Stomach (tissue), 8 donors: ENCODE measurements at regions not wholly inside any gene's neighbourhood (a gene's known extent, or its start where the extent isn't known, plus 50 kb on each side); places are given as distances from the start of the nearest gene placed in this dataset.
"Not testable (repeated sequence)": the region's sequence is repeated elsewhere in the genome, so short reads cannot be mapped to it uniquely, and the experiment has no call there.

Experiments
- DNase-seq, 2 donors: peaks; one replicate each; pipeline versions ENCODE4 v3.0.0 to v3.0.0-alpha.2; 2013 to 2019
- H3K27ac ChIP-seq, 5 donors: fragments of 200-600 bp in 4 of 5; sonication (generic) in 4 of 5; one replicate each; pipeline ENCODE4 v1.5.1; 2013 to 2019; ENCODE audit warnings: mild to moderate bottlenecking in 1 of 5, moderate library complexity in 1 of 5
- H3K27me3 ChIP-seq, 3 donors: fragments of 200-600 bp; sonication (generic); one replicate each; pipeline ENCODE4 v1.5.1; 2017 to 2019; ENCODE audit warnings: mixed run types in 1 of 3
- H3K36me3 ChIP-seq, 4 donors: fragments of 200-600 bp; sonication (generic); 1 replicate in 3 of 4; 2 replicates in 1 of 4; pipeline ENCODE4 v1.5.1; 2016 to 2019
- H3K4me1 ChIP-seq, 4 donors: fragments of 200-600 bp; sonication (generic); one replicate each; pipeline ENCODE4 v1.5.1; 2016 to 2019
- H3K4me3 ChIP-seq, 4 donors: fragments of 200-600 bp; sonication (generic) in 3 of 4; one replicate each; pipeline ENCODE4 v1.5.1; 2016 to 2019; ENCODE audit warnings: mild to moderate bottlenecking in 1 of 4
- H3K9me3 ChIP-seq, 4 donors: fragments of 200-600 bp; sonication (generic); one replicate each; pipeline ENCODE4 v1.5.1; 2016 to 2019
- EP300 ChIP-seq: sonication (generic); formaldehyde crosslinking; IDR thresholded peaks from one replicate; pipeline ENCODE4 v1.6.1; 2017; ENCODE audit warnings: antibody characterized with exemption
- POLR2A ChIP-seq, 4 donors: fragments of 450-650 bp; IDR thresholded peaks; one replicate each; pipeline ENCODE4 v1.6.1; 2016; ENCODE audit warnings: antibody characterized with exemption in 4 of 4, control low read depth in 2 of 4, mild to moderate bottlenecking in 1 of 4, moderate library complexity in 1 of 4
- POLR2AphosphoS5 ChIP-seq, 3 donors: sonication (generic); formaldehyde crosslinking; IDR thresholded peaks; one replicate each; pipeline ENCODE4 v1.6.1; 2016; ENCODE audit warnings: antibody characterized with exemption in 3 of 3
- WGBS, 5 donors: extraction: QIAGEN DNeasy Blood & Tissue Kit in 3 of 5; methylation state at CpG; one replicate each; pipeline versions ENCODE4 v1.1.5 to v1.1.7; 2013 to 2018; 5-methylcytosine and 5-hydroxymethylcytosine counted together
- intact Hi-C: fragments of 100-400 bp; cut with DNase I; formaldehyde crosslinking; loops from one replicate; pipeline ENCODE4 v1.15.1; 2023; ENCODE audit warnings: low total_unique reads
- TF ChIP-seq, protein P1 (sequence below), 7 experiments: fragments of 450-650 bp in 4 of 7; fragments of 200-600 bp in 3 of 7; sonication (generic) in 3 of 7; IDR thresholded peaks; one replicate each; pipeline ENCODE4 v1.5.1; 2016 to 2019; ENCODE audit warnings: antibody characterized with exemption in 7 of 7, control low read depth in 2 of 7, mild to moderate bottlenecking in 1 of 7
- donor health status: healthy with polysubstance abuse.
- donor health status: Bipolar disorder and iron deficiency.
- donor health status: healthy.

GRCh38 chr19:28117143-28117542 is 1095.8 kb downstream of the UQCRFS1 start:
- Histone ChIP-seq H3K4me1 (no peaks in the 10 kb centered on the region), H3K4me3 (no peak overlapping the region), H3K9me3 (no peaks in the 10 kb centered on the region), H3K27ac (no peak overlapping the region), H3K36me3 (no peaks in the 10 kb centered on the region), H3K27me3 (no peaks in the 10 kb centered on the region)
- TF ChIP-seq, protein P1, sequence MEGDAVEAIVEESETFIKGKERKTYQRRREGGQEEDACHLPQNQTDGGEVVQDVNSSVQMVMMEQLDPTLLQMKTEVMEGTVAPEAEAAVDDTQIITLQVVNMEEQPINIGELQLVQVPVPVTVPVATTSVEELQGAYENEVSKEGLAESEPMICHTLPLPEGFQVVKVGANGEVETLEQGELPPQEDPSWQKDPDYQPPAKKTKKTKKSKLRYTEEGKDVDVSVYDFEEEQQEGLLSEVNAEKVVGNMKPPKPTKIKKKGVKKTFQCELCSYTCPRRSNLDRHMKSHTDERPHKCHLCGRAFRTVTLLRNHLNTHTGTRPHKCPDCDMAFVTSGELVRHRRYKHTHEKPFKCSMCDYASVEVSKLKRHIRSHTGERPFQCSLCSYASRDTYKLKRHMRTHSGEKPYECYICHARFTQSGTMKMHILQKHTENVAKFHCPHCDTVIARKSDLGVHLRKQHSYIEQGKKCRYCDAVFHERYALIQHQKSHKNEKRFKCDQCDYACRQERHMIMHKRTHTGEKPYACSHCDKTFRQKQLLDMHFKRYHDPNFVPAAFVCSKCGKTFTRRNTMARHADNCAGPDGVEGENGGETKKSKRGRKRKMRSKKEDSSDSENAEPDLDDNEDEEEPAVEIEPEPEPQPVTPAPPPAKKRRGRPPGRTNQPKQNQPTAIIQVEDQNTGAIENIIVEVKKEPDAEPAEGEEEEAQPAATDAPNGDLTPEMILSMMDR (IDR thresholded peaks at IDR 0.05) = no peak
- TF ChIP-seq EP300 (no peak), POLR2A (IDR thresholded peaks at IDR 0.05) (no peak), POLR2AphosphoS5 (IDR thresholded peaks at IDR 0.05) (no peak)
- DNase-seq = no peak
- intact Hi-C loops = no loop called here

DNA sequence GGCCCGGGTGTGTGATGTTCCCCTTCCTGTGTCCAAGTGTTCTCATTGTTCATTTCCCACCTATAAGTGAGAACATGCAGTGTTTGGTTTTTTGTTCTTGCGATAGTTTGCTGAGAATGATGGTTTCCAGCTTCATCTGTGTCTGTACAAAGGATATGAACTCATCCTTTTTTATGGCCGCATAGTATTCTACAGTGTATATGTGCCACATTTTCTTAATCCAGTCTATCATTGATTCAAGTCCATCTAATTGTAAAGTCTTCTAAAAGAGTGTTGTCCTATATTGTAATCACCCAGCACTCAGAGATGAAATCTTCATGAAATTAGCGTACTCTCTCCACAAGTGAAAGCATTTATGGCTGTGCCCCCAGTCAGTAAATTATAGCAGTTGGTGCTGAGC is 1096.6 kb downstream of the UQCRFS1 start:
- H3K27ac ChIP-seq, DNase-seq, H3K4me1 ChIP-seq, H3K9me3 ChIP-seq, intact Hi-C loops, H3K4me3 ChIP-seq, H3K27me3 ChIP-seq, H3K36me3 ChIP-seq: not testable (repeated sequence)
- WGBS, 5 donors = 83 to 94% (median 91%) methylated on average over 4 of the region's 4 CpGs

GRCh38 chr19:28103921-28104320 is 1109.0 kb downstream of the UQCRFS1 start:
- peak in 1 of 2 donors; percentile 9 for DNase-seq
- H3K4me3 ChIP-seq = no peak overlapping the region
- no peaks in the 10 kb centered on the region for H3K36me3 ChIP-seq
- no peak for TF ChIP-seq EP300
- no peak for TF ChIP-seq POLR2AphosphoS5 (IDR thresholded peaks at IDR 0.05)
- no peak for TF ChIP-seq POLR2A (IDR thresholded peaks at IDR 0.05)
- TF ChIP-seq, protein P1 (IDR thresholded peaks at IDR 0.05) = no peak
- no peaks in the 10 kb centered on the region for H3K4me1 ChIP-seq
- 54 to 70% (median 58%) methylated on average over 3 of the region's 3 CpGs for WGBS, 5 donors
- no peaks in the 10 kb centered on the region for H3K27me3 ChIP-seq
- H3K27ac ChIP-seq = no peak overlapping the region
- H3K9me3 ChIP-seq = peaks cover 0 to 5% (median 0%) of the 10 kb centered on the region in 4 donors
- intact Hi-C loops = no loop called here

DNA sequence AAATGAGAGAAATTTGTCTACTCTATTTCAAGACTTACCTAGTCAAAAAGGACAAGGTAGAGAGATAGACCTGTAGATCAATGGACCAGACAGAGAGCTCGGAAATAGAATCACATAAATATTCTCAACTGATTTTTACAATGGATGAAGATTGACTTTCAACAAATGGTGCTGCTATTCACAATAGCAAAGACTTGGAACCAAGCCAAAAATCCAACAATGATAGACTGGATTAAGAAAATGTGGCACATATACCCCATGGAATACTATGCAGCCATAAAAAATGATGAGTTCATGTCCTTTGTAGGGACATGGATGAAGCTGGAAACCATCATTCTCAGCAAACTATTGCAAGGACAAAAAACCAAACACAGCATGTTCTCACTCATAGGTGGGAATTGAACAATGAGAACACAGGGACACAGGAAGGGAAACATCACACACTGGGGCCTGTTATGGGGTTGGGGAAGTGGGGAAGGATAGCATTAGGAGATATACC is 1128.2 kb downstream of the UQCRFS1 start:
- intact Hi-C loops, DNase-seq, H3K4me1 ChIP-seq, H3K27ac ChIP-seq, H3K27me3 ChIP-seq, H3K36me3 ChIP-seq, H3K4me3 ChIP-seq: not testable (repeated sequence)
- WGBS, 5 donors = 43 to 97% (median 79%) methylated on average over 1 of the region's 1 CpG
- peaks cover 0 to 30% (median 2%) of the 10 kb centered on the region in 4 donors for H3K9me3 ChIP-seq

DNA sequence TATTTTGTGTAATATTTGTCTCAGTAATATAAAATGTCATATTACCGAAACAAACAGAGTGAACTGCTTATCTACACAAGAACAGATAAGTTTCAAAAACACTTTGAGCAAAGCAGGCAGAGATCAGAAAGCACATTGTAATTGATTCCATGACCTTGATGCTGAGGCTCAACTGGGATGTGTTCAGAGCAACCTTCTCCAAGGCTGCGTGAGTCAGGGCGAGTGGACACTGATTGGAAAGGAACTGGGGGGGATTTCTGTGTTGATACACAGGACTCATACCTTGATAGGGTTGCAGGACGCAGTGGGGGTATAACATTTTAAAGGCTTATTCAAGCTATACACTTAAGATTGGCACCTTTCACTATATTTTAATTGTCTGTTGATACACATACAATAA is 1136.3 kb downstream of the UQCRFS1 start:
- Histone ChIP-seq H3K27ac (no peak overlapping the region), H3K9me3 (peaks cover 0 to 17% (median 0%) of the 10 kb centered on the region in 4 donors), H3K4me1 (no peaks in the 10 kb centered on the region), H3K36me3 (no peaks in the 10 kb centered on the region), H3K4me3 (no peak overlapping the region), H3K27me3 (no peaks in the 10 kb centered on the region)
- no peak for TF ChIP-seq POLR2AphosphoS5 (IDR thresholded peaks at IDR 0.05)
- no peak for TF ChIP-seq EP300
- TF ChIP-seq, protein P1 (IDR thresholded peaks at IDR 0.05) = no peak
- no peak for TF ChIP-seq POLR2A (IDR thresholded peaks at IDR 0.05)
- no peak for DNase-seq
- WGBS, 5 donors = 55 to 74% (median 60%) methylated on average over 4 of the region's 4 CpGs
- intact Hi-C loops = no loop called here
